ENCODE measurements at regions not wholly inside any gene's neighbourhood (a gene's known extent, or its start where the extent isn't known, plus 50 kb on each side); places are given as distances from the start of the nearest gene placed in this dataset.
A peak's percentile ranks its signal among the peaks of the same experiment; 100 is the strongest.

DNA sequence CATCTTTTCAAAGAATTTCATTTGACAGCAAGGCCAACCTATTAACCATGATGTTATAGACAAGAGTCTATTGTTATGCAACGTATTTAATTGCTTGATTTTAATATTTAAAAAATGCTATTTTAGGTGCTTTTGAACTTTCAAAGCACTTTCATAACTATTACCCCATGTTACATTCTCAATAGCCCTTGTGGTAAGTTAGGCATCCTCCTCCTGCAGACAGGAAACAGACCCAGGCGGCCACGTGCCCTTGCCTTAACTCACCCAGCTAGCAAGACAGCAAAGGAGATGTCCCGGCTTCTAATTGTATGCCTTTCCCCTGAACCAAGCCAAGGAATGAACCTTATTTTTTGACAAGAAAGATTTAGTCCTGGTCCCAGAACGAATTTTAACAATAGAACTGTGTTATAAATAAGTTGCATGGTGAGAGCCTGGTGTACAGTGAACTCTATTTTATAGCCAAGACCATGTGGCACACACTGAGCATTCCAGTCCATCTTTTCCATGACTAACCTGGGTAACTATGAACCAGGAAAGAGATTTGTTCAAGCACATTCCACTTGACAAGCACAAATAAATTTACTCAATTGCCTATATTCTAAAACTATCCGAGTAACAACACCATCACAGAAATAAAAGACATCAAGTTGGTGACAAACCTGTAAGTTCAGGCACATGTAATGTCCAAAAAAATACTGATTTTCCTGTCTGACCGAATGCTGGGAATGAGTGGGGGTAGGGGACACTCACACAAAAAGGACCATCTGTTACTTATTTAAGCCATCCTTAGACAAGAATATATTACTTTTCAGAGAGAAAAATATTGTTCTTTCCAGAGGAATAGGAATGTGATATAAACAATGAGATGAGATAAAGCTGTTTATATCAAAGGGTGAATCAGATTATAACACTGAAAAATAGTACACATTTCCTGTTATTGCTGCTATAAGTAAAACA, 163.0 kb downstream of the EFNB2 start:
- Histone ChIP-seq H3K27ac (ENCODE audit: low read depth in 1 of 3, low read length in 2 of 3) (no peak overlapping the region), H3K4me3 (ENCODE audit: low read depth in 1 of 3, low read length in 3 of 3) (no peak overlapping the region), H3K36me3 (ENCODE audit: control insufficient read depth in 3 of 3, insufficient read depth in 2 of 3, low read depth in 1 of 3, low read length in 3 of 3) (no peaks in the 10 kb centered on the region), H3K9me3 (ENCODE audit: control insufficient read depth in 2 of 2, insufficient read depth in 1 of 2, low read depth in 1 of 2, low read length in 1 of 2) (no peaks in the 10 kb centered on the region), H3K4me1 (ENCODE audit: control insufficient read depth in 3 of 3, insufficient read depth in 2 of 3, low read depth in 1 of 3, low read length in 2 of 3) (peaks cover 0 to 8% (median 0%) of the 10 kb centered on the region in 3 donors), H3K27me3 (ENCODE audit: control insufficient read depth in 3 of 3, insufficient read depth in 3 of 3, low read length in 3 of 3) (no peaks in the 10 kb centered on the region)
- WGBS, 3 donors, result 58 to 78% (median 71%) methylated on average over 7 of the region's 7 CpGs
- FAIRE-seq (no peak), DNase-seq (no peak)

DNA sequence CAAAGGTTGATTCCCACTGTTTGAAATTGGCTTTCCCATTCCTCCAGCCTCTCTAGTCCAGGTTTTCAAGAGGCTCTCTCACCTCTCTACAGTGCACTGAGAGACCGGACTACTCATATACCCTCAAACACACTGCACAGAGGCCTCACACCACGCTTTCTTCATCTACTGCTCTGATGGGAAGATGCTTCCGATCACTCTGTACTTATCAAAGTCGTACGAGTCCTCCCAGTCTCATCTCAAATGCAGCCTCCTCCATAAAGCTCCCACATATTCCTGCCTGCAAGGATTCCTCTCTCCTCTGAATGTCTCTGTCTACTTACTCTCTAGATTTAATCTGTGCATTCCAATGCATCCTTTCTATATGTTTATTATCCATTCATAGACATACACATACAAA, 164.4 kb downstream of the EFNB2 start:
- Histone ChIP-seq H3K4me1 (ENCODE audit: control insufficient read depth in 3 of 3, insufficient read depth in 2 of 3, low read depth in 1 of 3, low read length in 2 of 3) (peaks cover 0 to 5% (median 0%) of the 10 kb centered on the region in 3 donors), H3K27ac (ENCODE audit: low read depth in 1 of 3, low read length in 2 of 3) (no peak overlapping the region), H3K9me3 (ENCODE audit: control insufficient read depth in 2 of 2, insufficient read depth in 1 of 2, low read depth in 1 of 2, low read length in 1 of 2) (no peaks in the 10 kb centered on the region), H3K36me3 (ENCODE audit: control insufficient read depth in 3 of 3, insufficient read depth in 2 of 3, low read depth in 1 of 3, low read length in 3 of 3) (no peaks in the 10 kb centered on the region), H3K27me3 (ENCODE audit: control insufficient read depth in 3 of 3, insufficient read depth in 3 of 3, low read length in 3 of 3) (no peaks in the 10 kb centered on the region), H3K4me3 (ENCODE audit: low read depth in 1 of 3, low read length in 3 of 3) (no peak overlapping the region)
- 88 to 96% (median 94%) methylated on average over 5 of the region's 5 CpGs for WGBS, 3 donors
- DNase-seq (no peak), FAIRE-seq (no peak)

DNA sequence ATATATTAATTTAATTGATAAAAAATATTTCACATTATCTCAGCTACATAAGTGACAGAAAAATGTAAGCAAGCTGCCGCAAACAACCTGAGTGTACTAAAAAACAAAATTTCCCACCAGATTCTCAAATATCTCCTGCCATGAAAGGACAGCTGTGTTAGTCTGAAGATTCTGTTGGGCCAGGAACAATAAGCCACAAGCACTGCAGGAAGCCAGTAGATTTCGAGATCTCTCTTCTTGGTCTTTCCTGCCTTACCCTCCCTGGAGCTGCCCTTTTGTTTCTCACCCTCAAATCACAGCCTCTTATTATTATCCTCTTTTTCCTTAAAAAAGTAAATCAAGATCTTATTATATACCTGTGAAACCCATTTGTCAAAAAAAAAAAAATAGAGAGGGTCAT, 165.6 kb downstream of the EFNB2 start:
- H3K9me3 ChIP-seq (ENCODE audit: control insufficient read depth in 2 of 2, insufficient read depth in 1 of 2, low read depth in 1 of 2, low read length in 1 of 2), result no peaks in the 10 kb centered on the region
- WGBS, 3 donors, result 68 to 92% (median 84%) methylated on average over 2 of the region's 2 CpGs
- FAIRE-seq (no peak), DNase-seq (no peak)
- H3K27me3 ChIP-seq (ENCODE audit: control insufficient read depth in 3 of 3, insufficient read depth in 3 of 3, low read length in 3 of 3), result no peaks in the 10 kb centered on the region
- peaks cover 0 to 5% (median 0%) of the 10 kb centered on the region in 3 donors for H3K4me1 ChIP-seq (ENCODE audit: control insufficient read depth in 3 of 3, insufficient read depth in 2 of 3, low read depth in 1 of 3, low read length in 2 of 3)
- no peak overlapping the region for H3K27ac ChIP-seq (ENCODE audit: low read depth in 1 of 3, low read length in 2 of 3)
- H3K4me3 ChIP-seq (ENCODE audit: low read depth in 1 of 3, low read length in 3 of 3), result no peak overlapping the region
- no peaks in the 10 kb centered on the region for H3K36me3 ChIP-seq (ENCODE audit: control insufficient read depth in 3 of 3, insufficient read depth in 2 of 3, low read depth in 1 of 3, low read length in 3 of 3)

DNA sequence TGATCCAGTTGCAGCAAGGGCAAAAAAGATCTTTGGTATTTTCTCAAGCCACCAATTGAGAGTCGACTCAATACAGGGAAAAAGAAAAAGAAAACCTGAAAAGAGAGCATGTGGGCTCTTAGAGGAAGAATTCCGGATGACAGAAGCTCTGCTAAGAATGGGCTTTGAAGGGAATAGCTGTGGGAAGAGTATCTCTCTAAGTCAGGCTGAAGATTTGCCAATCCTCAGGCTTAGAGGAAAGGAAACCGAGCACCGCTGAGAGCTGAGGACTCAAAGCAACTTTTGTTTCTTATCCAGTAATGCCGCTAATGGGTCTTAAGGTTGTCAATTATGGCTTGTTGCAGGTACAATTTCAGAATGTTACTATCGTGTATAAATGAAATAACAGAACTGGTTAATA, 166.4 kb downstream of the EFNB2 start:
- Histone ChIP-seq H3K4me3 (ENCODE audit: low read depth in 1 of 3, low read length in 3 of 3) (no peak overlapping the region), H3K4me1 (ENCODE audit: control insufficient read depth in 3 of 3, insufficient read depth in 2 of 3, low read depth in 1 of 3, low read length in 2 of 3) (peaks cover 0 to 5% (median 0%) of the 10 kb centered on the region in 3 donors), H3K27me3 (ENCODE audit: control insufficient read depth in 3 of 3, insufficient read depth in 3 of 3, low read length in 3 of 3) (no peaks in the 10 kb centered on the region), H3K36me3 (ENCODE audit: control insufficient read depth in 3 of 3, insufficient read depth in 2 of 3, low read depth in 1 of 3, low read length in 3 of 3) (no peaks in the 10 kb centered on the region), H3K9me3 (ENCODE audit: control insufficient read depth in 2 of 2, insufficient read depth in 1 of 2, low read depth in 1 of 2, low read length in 1 of 2) (no peaks in the 10 kb centered on the region), H3K27ac (ENCODE audit: low read depth in 1 of 3, low read length in 2 of 3) (no peak overlapping the region)
- FAIRE-seq (no peak), DNase-seq (no peak)
- 67 to 80% (median 73%) methylated on average over 6 of the region's 6 CpGs for WGBS, 3 donors

DNA sequence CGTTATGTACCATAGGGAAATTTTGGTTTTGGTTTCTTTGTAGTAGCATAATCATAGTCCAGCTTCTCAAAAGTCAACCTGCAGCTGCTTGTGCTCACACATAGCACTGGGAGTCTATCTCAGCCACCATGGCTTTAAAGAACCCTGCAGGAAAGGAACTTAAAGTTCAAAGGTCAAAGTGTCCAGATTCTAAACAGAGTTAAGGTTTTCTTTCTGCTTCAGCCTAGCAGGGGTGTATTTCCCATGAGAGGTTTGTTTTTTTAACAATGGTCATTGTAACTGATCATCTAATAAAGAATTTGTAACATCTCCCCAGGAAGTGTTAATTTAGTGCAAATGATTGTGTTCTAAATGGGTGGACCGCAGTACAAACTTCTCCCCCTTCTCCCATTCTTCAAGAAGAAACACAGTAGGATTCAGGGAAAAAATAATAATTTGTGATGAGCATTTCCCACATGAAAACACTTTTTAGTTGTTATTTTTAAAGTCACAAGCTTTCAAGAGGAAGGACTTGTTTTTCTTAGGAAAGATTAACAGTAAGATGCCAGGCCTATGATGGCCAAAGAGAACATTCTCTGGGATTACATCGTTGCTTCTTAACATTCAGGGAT, 168.0 kb downstream of the EFNB2 start:
- DNase-seq (peak in 1 of 2 donors; percentile 24), FAIRE-seq (no peak)
- WGBS, 3 donors, result 65 to 66% (median 66%) methylated on average over 3 of the region's 3 CpGs
- no peak overlapping the region for H3K4me3 ChIP-seq (ENCODE audit: low read depth in 1 of 3, low read length in 3 of 3)
- H3K9me3 ChIP-seq (ENCODE audit: control insufficient read depth in 2 of 2, insufficient read depth in 1 of 2, low read depth in 1 of 2, low read length in 1 of 2), result no peaks in the 10 kb centered on the region
- no peak overlapping the region for H3K27ac ChIP-seq (ENCODE audit: low read depth in 1 of 3, low read length in 2 of 3)
- H3K36me3 ChIP-seq (ENCODE audit: control insufficient read depth in 3 of 3, insufficient read depth in 2 of 3, low read depth in 1 of 3, low read length in 3 of 3), result no peaks in the 10 kb centered on the region
- H3K27me3 ChIP-seq (ENCODE audit: control insufficient read depth in 3 of 3, insufficient read depth in 3 of 3, low read length in 3 of 3), result no peaks in the 10 kb centered on the region
- H3K4me1 ChIP-seq (ENCODE audit: control insufficient read depth in 3 of 3, insufficient read depth in 2 of 3, low read depth in 1 of 3, low read length in 2 of 3), result no peaks in the 10 kb centered on the region

DNA sequence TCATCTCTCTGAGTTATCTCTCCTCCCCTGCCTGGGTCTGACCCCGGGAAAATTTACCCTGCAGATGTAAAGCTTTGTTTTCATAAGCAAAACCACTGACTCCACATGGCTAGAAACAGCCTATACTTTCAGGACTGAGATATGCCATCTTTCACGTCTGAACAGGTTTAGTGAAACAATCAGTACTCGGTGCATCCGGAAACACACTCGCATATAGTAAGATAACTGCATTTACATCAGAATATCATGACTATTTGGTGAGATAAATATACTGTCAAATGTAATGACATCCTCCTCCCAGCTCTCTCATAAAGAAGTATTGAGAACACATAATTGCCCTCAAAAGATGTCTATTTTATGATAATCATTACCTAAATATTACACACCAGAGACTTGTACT, 172.8 kb downstream of the EFNB2 start:
- Histone ChIP-seq H3K4me1 (ENCODE audit: control insufficient read depth in 3 of 3, insufficient read depth in 2 of 3, low read depth in 1 of 3, low read length in 2 of 3) (no peaks in the 10 kb centered on the region), H3K36me3 (ENCODE audit: control insufficient read depth in 3 of 3, insufficient read depth in 2 of 3, low read depth in 1 of 3, low read length in 3 of 3) (no peaks in the 10 kb centered on the region), H3K9me3 (ENCODE audit: control insufficient read depth in 2 of 2, insufficient read depth in 1 of 2, low read depth in 1 of 2, low read length in 1 of 2) (no peaks in the 10 kb centered on the region), H3K4me3 (ENCODE audit: low read depth in 1 of 3, low read length in 3 of 3) (no peak overlapping the region), H3K27ac (ENCODE audit: low read depth in 1 of 3, low read length in 2 of 3) (no peak overlapping the region), H3K27me3 (ENCODE audit: control insufficient read depth in 3 of 3, insufficient read depth in 3 of 3, low read length in 3 of 3) (peaks cover 0 to 2% (median 0%) of the 10 kb centered on the region in 3 donors)
- 85 to 88% (median 86%) methylated on average over 5 of the region's 5 CpGs for WGBS, 3 donors
- DNase-seq, result no peak
- no peak for FAIRE-seq

DNA sequence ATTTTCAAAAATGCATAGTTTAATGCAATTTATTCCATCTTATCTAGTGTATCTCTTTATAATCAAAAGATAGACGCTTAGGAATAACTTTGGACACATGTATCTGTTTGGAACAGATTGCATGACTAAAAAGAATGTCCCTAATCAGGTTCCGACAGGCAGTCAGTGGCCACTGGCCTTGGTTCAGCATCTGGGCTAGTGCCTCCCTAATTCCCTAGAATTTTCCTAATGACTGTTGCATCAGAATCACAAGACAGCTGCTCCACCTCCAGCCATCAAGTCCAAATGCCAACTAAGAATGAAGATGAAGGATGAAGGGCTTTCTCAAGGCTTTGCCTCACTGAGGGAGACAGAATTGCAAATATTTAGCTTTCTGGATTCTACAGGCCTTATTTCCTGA, 173.8 kb downstream of the EFNB2 start:
- WGBS, 3 donors, result 84 to 88% (median 87%) methylated on average over 2 of the region's 2 CpGs

DNA sequence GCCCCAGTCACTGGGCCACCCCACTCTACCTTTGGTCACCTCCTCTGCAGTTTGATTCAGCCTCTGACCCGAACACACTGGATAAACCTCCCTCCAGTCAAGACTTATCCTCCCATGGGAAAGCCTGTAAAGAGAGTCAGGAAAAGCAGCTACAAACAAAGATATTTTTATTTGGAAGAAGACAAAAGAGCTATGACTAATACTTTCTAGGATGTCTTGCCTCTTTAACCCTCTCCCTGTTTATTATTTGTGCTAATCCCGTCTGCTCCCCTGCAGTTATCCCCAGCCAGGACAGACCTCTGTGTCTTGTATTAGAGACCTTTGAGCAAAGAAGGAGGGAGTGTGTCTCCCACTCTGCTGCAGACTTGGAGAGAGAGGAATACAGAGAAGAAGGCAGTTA, 178.3 kb downstream of the EFNB2 start:
- FAIRE-seq, result no peak

More for the DNA sequence above, 173.8 kb downstream of the EFNB2 start:
- peaks cover 0 to 2% (median 0%) of the 10 kb centered on the region in 3 donors for H3K27me3 ChIP-seq (ENCODE audit: control insufficient read depth in 3 of 3, insufficient read depth in 3 of 3, low read length in 3 of 3)
- H3K36me3 ChIP-seq (ENCODE audit: control insufficient read depth in 3 of 3, insufficient read depth in 2 of 3, low read depth in 1 of 3, low read length in 3 of 3), result no peaks in the 10 kb centered on the region
- no peak for DNase-seq
- no peak overlapping the region for H3K27ac ChIP-seq (ENCODE audit: low read depth in 1 of 3, low read length in 2 of 3)
- no peaks in the 10 kb centered on the region for H3K4me1 ChIP-seq (ENCODE audit: control insufficient read depth in 3 of 3, insufficient read depth in 2 of 3, low read depth in 1 of 3, low read length in 2 of 3)
- no peaks in the 10 kb centered on the region for H3K9me3 ChIP-seq (ENCODE audit: control insufficient read depth in 2 of 2, insufficient read depth in 1 of 2, low read depth in 1 of 2, low read length in 1 of 2)
- FAIRE-seq, result no peak
- H3K4me3 ChIP-seq (ENCODE audit: low read depth in 1 of 3, low read length in 3 of 3), result no peak overlapping the region

More for the DNA sequence above, 178.3 kb downstream of the EFNB2 start:
- no peaks in the 10 kb centered on the region for H3K36me3 ChIP-seq (ENCODE audit: control insufficient read depth in 3 of 3, insufficient read depth in 2 of 3, low read depth in 1 of 3, low read length in 3 of 3)
- WGBS, 3 donors, result 57 to 74% (median 74%) methylated on average over 2 of the region's 2 CpGs
- H3K27ac ChIP-seq (ENCODE audit: low read depth in 1 of 3, low read length in 2 of 3), result no peak overlapping the region
- H3K4me3 ChIP-seq (ENCODE audit: low read depth in 1 of 3, low read length in 3 of 3), result no peak overlapping the region
- H3K9me3 ChIP-seq (ENCODE audit: control insufficient read depth in 2 of 2, insufficient read depth in 1 of 2, low read depth in 1 of 2, low read length in 1 of 2), result no peaks in the 10 kb centered on the region
- no peaks in the 10 kb centered on the region for H3K4me1 ChIP-seq (ENCODE audit: control insufficient read depth in 3 of 3, insufficient read depth in 2 of 3, low read depth in 1 of 3, low read length in 2 of 3)
- peaks cover 0 to 2% (median 0%) of the 10 kb centered on the region in 3 donors for H3K27me3 ChIP-seq (ENCODE audit: control insufficient read depth in 3 of 3, insufficient read depth in 3 of 3, low read length in 3 of 3)
- no peak for DNase-seq
